Mesothelial cell of epicardium (in vitro differentiated cells): ENCODE measurements at regions not wholly inside any gene's neighbourhood (a gene's known extent, or its start where the extent isn't known, plus 50 kb on each side); places are given as distances from the start of the nearest gene placed in this dataset.

Source experiments
- DNase-seq, 2 experiments: peaks; one replicate each; pipeline ENCODE4 v3.0.0; 2021; ENCODE audit warnings: low spot score in 2 of 2; ENCODE audit not compliant: unreplicated experiment in 2 of 2
- H3K27ac Mint-ChIP-seq: 2 replicates; pipeline ENCODE4 v1.8.0; 2021; ENCODE audit warnings: mixed read lengths
- H3K27me3 Mint-ChIP-seq: 2 replicates; pipeline ENCODE4 v1.8.0; 2021; ENCODE audit warnings: low read depth, mixed read lengths
- H3K36me3 Mint-ChIP-seq: 2 replicates; pipeline ENCODE4 v1.8.0; 2021; ENCODE audit warnings: mixed read lengths
- H3K4me1 Mint-ChIP-seq: 2 replicates; pipeline ENCODE4 v1.8.0; 2021; ENCODE audit warnings: mixed read lengths
- H3K4me3 Mint-ChIP-seq: 2 replicates; pipeline ENCODE4 v1.8.0; 2021; ENCODE audit warnings: mild to moderate bottlenecking, moderate library complexity, mixed read lengths
- H3K9me3 Mint-ChIP-seq: 2 replicates; pipeline ENCODE4 v1.8.0; 2021; ENCODE audit warnings: mixed read lengths
- TF ChIP-seq, protein P1 (sequence below): fragments of 200-600 bp; sonication (generic); IDR thresholded peaks from one replicate; pipeline ENCODE4 v1.5.0; 2021; ENCODE audit warnings: antibody characterized with exemption; ENCODE audit not compliant: unreplicated experiment

DNA sequence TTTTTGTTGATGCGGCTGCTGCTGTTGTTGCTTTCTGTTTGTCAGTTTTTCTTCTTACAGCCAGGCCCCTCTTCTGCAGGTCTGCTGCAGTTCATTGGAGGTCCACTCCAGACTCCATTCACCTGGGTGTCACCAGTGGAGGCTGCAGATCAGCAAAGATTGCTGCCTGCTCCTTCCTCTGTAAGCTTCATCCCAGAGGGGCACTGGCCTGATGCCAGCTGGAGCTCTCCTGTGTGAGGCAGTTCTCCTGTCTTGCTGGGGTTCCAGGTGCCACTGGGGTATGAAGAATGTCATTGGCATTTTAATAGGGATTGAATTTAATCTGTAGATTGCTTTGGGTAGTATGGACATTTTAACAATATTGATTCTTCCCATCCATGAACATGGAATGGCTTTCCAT is 308.5 kb upstream of the MEOX2 start:
- Mint-ChIP-seq H3K4me1 (no peaks in the 10 kb centered on the region), H3K36me3 (no peaks in the 10 kb centered on the region), H3K4me3 (no peak overlapping the region), H3K27me3 (no peaks in the 10 kb centered on the region), H3K27ac (no peak overlapping the region), H3K9me3 (no peaks in the 10 kb centered on the region)
- no peak for DNase-seq
- TF ChIP-seq, protein P1, sequence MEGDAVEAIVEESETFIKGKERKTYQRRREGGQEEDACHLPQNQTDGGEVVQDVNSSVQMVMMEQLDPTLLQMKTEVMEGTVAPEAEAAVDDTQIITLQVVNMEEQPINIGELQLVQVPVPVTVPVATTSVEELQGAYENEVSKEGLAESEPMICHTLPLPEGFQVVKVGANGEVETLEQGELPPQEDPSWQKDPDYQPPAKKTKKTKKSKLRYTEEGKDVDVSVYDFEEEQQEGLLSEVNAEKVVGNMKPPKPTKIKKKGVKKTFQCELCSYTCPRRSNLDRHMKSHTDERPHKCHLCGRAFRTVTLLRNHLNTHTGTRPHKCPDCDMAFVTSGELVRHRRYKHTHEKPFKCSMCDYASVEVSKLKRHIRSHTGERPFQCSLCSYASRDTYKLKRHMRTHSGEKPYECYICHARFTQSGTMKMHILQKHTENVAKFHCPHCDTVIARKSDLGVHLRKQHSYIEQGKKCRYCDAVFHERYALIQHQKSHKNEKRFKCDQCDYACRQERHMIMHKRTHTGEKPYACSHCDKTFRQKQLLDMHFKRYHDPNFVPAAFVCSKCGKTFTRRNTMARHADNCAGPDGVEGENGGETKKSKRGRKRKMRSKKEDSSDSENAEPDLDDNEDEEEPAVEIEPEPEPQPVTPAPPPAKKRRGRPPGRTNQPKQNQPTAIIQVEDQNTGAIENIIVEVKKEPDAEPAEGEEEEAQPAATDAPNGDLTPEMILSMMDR = no peak

DNA sequence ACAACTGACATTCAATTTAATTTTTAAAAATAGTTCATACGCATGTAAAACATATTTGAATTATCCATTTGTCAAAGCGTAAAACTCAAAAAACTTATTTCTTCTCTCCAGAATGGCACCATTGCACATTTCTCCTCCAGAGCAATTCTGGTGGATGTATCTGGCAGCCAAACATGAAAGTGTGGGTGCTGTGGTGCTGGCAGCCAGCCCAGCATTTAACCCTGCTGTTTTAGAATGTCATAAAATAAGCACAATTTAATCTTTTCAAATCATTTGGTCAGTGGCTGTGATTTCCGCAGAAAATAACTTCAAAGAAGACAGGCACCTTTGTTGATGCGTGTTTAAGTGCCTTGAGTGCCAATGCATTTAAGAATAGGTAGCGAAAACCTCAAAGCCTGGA is 302.7 kb upstream of the MEOX2 start:
- no peak for DNase-seq
- Mint-ChIP-seq H3K27ac (no peak overlapping the region), H3K27me3 (no peaks in the 10 kb centered on the region), H3K36me3 (no peaks in the 10 kb centered on the region), H3K4me3 (no peak overlapping the region), H3K4me1 (no peaks in the 10 kb centered on the region), H3K9me3 (no peaks in the 10 kb centered on the region)
- TF ChIP-seq, protein P1 = no peak

DNA sequence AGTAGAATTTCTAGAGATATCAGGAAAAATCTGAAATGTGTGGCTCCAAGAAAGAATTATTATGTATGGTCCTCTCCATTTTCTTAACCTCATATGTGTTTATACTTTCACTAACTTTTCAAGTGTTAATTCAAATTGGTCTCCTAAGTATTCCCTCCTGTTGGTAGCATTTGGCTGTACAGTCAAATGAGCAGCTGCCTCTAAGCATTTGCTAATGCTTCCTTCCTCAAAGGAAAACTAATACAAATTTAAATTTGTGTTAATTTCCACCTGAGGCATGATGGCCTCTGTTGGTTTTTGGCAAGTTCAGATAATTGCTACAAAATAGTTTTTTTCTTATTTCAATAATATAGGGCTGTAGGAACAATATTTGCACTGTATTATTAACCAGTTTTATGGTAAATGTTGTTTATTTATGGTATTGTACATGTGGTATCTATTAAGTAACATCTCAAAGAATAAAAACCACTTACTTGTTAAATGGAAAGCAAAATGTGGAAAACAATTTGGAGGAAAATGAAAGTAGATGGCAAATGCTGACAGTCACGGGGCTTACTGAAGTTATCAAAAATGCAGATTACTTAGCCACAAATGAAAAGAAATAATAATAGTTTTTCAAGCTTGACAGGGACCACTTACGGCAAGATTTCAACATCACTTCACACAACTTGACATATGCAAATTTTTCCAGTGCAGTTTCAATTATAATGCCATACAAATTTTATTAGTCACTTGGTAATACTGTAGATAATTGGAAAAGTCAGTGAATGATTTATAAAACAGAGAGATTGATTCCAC is 299.3 kb upstream of the MEOX2 start:
- Mint-ChIP-seq H3K9me3 (no peaks in the 10 kb centered on the region), H3K4me1 (no peaks in the 10 kb centered on the region), H3K36me3 (no peaks in the 10 kb centered on the region), H3K27me3 (no peaks in the 10 kb centered on the region), H3K27ac (no peak overlapping the region), H3K4me3 (no peak overlapping the region)
- DNase-seq = no peak
- TF ChIP-seq, protein P1 = no peak

DNA sequence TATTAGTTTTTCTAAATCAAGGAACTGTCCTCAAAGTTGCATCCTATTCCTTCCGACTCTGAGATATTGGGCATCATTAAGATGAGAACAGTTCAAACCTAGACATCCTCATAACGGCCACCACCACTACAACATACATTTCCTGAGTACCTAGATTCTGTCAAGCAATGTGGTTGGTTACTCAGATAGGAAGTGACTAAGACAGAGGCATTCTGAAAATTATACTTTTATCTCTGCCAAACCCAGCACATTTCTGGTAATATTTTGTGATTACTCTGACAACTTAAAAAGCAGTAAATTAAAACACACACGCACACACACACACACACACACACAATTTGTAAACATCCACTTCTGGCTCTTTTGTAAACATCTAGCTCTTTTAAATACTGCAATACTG is 291.2 kb upstream of the MEOX2 start:
- Mint-ChIP-seq H3K36me3 (no peaks in the 10 kb centered on the region), H3K4me1 (peaks cover 7% of the 10 kb centered on the region), H3K4me3 (no peak overlapping the region), H3K9me3 (peaks cover 6% of the 10 kb centered on the region), H3K27ac (no peak overlapping the region), H3K27me3 (peaks cover 2% of the 10 kb centered on the region)
- no peak for DNase-seq
- TF ChIP-seq, protein P1 = no peak

DNA sequence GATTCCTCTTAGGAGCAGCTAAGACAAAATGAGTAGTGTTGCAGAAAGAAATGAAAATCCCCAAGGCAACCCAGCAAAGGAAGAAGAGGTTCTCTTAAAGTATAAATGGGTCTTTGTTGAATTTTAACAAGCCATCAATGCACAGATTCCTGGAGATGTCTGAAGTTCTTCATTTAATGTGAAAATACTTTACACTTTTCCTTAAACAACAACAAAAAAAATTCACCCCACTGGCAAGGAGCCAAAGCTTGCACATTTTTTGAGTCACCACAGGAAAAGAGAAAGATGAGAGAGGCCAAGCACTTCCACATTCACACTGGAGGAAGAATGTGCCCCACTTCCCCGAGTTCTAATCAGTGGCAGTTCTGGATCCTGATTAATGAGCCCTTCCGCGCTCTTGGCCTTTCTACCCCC is 286.4 kb upstream of the MEOX2 start:
- peaks cover 2% of the 10 kb centered on the region for H3K27me3 Mint-ChIP-seq
- no peak for DNase-seq

More for the DNA sequence above, 286.4 kb upstream of the MEOX2 start:
- no peaks in the 10 kb centered on the region for H3K36me3 Mint-ChIP-seq
- TF ChIP-seq, protein P1 = no peak
- peaks cover 7% of the 10 kb centered on the region for H3K4me1 Mint-ChIP-seq
- peaks cover 5% of the 10 kb centered on the region for H3K9me3 Mint-ChIP-seq
- no peak overlapping the region for H3K4me3 Mint-ChIP-seq
- H3K27ac Mint-ChIP-seq = peak overlapping the region; percentile 9
